ENCODE measurements at regions not wholly inside any gene's neighbourhood (a gene's known extent, or its start where the extent isn't known, plus 50 kb on each side); places are given as distances from the start of the nearest gene placed in this dataset.
"Not testable (repeated sequence)": the region's sequence is repeated elsewhere in the genome, so short reads cannot be mapped to it uniquely, and the experiment has no call there.

GRCh38 chr10:63675171-63675570 lies 154.0 kb downstream of the REEP3 start:
- DNase-seq (ENCODE audit: low spot score), result peak; percentile 12

DNA sequence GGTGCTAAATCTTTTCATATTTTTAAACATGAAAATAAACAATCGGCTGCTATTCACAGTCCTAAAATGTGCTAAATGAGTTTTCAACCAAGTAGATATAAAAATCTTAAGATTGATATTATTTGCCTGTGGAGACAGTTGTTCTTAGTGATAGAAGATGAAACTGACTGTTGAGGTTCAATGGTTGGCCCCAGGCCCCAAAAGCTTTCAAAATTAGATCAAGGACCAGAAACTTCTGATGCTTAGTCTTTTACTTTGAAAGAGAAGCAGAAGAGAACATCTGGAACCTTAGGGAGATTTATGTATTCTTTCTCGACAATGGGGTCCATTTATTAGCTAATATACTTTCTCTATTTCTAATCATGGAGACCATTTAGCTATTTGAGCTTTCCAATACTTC lies 155.8 kb downstream of the REEP3 start:
- DNase-seq (ENCODE audit: low spot score), result no peak

DNA sequence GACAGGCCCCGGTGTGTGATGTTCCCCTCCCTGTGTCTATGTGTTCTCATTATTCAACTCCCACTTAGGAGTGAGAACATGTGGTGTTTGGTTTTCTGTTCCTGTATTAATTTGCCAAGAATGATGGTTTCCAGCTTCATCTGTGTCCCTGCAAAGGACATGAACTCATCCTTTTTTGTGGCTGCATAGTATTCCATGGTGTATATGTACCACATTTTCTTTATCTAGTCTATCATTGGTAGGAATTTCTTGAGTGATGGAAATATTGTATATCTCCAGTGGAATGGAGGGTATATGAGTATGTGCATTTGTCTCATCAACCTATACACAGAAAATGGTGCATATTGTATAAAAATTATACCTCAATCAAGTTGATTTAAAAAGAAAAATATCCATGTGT lies 159.3 kb downstream of the REEP3 start:
- not testable (repeated sequence) for DNase-seq (ENCODE audit: low spot score)

DNA sequence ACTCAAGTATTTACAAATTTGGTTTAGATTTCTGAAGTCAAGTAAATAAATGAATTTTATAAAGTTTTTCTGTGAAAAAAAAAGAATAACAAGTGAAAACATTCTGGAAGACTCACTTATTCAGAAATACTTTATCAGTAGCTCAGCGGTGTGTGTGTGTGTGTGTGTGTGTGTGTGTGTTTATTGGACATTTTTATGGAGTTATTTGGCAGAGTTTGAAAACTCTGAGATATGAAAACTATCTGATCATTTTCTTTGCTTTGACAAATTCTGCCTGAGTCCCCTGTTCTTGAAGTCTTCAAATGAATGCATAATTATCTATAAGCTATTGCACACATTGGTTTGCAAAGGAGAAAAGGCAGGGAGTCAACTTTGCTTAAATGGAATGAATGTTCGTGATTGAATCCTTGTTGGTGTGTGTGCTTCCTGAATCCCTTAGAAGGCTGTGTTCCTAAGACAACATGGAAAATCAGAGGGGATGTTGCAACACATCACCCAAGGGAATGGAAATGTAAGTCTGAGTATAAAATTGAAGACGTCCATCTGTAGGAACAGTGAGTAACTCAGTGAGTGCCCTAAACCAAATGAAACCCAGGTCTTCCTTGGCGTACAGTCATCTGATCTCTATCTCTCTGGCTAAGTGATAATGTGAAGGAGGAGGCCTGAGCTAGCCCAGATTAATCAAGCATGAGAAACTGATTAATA lies 160.9 kb downstream of the REEP3 start:
- DNase-seq (ENCODE audit: low spot score), result peak; percentile 85

DNA sequence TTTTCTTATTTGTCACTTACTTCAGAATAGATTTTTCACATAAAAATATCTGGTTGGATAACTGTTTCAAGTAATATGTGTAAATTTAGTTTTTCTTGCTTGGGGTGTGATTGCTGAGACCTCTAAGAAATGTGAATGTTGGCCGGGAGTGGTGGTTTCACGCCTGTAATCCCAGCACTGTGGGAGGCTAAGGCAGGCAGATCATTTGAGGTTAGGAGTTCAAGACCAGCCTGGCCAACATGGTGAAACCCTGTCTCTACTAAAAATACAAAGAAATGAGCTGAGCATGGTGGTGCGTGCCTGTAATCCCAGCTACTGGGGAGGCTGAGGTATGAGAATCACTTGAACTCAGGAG lies 161.5 kb downstream of the REEP3 start:
- DNase-seq (ENCODE audit: low spot score), result not testable (repeated sequence)

GRCh38 chr10:63683223-63683622 lies 162.0 kb downstream of the REEP3 start:
- DNase-seq (ENCODE audit: low spot score), result no peak

- DNase-seq (ENCODE audit: low spot score), result no peak
Observed at GRCh38 chr10:63683686-63684085, 162.5 kb downstream of the REEP3 start.

GRCh38 chr10:63684257-63684936 lies 163.2 kb downstream of the REEP3 start:
- DNase-seq (ENCODE audit: low spot score), result no peak

GRCh38 chr10:63689768-63690167 lies 168.6 kb downstream of the REEP3 start:
- DNase-seq (ENCODE audit: low spot score), result no peak

DNA sequence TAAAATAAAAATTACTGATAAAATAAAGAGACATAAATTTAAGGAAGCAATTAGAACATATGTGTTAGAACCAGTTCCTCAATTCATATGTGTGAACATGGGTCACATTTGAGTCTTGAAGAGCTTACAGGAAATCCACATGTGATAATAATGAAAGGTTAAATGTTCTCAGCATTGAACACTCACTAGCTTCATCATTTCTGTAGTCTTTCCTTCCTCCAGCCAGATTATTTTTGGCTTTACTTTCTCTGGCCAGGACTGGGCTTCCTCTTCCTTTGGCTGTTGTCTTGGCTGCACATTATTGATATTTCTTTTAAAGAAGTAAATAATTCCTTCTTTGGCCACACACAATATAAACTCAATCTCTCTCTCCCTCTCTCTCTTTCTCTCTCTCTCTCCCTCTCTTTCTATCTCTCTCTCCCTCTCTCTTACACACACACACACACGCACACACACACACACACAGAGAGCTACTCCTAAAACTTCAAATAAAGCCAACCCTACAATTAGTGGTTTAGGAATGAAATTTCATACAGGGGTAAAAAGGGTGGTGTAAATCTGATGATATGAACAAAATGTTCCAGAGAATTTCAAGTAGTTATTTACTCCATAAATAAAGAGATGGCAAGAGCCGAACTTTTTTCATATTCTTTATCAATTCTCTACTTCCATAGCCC lies 171.2 kb downstream of the REEP3 start:
- DNase-seq (ENCODE audit: low spot score), result no peak

DNA sequence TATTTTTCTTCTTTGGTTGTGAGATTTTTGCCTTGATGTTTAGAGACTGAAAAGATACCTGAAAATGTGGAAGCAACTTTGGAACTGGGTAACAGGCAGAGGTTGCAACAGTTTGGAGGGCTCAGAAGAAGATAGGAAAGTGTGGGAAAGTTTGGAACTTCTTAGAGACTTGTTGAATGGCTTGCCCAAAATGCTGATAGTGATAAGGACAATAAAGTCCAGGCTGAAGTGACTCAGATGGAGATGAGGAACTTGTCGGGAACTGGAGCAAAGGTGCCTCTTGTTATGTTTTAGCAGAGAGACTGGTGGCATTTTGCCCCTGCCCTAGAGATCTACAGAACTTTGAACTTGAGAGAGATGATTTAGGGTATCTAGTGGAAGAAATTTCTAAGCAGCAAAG lies 171.8 kb downstream of the REEP3 start:
- not testable (repeated sequence) for DNase-seq (ENCODE audit: low spot score)

DNA sequence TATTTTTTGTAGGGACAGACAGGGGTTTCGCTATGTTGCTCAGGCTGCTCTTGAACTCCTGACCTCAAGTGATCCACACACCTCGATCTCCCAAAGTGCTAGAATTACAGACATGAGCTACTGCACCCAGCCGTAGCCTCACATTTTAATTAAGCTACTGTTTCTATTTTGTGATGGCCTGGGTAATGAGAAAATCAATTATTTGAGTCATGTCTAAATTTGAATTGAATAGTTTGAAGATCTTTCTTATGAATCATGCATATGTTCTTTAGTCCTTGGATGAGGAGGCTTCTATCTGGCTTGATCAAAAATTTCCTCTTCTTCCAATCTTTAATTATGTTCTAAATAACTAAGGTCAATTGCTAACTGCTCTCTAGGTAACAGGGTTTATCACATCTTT lies 175.0 kb downstream of the REEP3 start:
- DNase-seq (ENCODE audit: low spot score), result no peak

DNA sequence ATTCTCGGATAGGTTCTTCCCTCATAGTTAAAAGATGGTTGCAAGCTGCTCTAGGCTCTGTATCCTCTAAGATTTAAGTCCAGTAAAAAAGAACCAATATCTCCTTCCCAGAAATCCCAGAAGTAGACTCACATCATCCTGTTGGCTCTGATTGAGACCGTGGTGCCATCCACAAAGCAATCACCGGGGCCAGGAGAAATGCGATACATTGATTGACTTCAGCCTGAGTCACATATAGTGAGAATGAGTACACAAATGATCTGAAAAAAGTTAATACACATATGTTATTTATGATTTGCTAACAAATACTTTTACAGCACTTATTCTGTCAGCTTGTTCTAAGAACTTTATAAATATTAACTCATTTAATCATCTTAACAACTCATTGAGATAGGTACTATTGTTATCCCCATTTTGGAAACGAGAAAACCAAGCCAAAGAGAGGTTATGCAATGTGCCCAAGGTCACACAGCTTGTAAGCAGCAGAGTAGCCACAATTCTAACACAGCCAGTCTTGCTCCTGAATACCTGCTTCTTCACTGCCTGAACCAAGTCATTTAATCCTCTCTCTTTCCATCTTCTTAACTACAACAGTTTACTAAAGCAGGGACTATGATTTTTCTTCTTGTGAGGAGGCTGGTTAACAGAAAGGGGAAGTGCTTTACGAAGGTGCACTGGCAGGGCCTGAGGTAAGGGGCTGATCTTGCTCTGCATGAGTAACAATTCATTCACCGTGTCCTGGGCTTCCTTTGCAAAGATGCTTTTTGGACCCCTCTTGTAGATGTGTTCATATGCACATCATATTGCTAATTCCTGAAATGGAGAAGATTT lies 177.0 kb downstream of the REEP3 start:
- no peak for DNase-seq (ENCODE audit: low spot score)

GRCh38 chr10:63698787-63699150 lies 177.6 kb downstream of the REEP3 start:
- peak; percentile 22 for DNase-seq (ENCODE audit: low spot score)

GRCh38 chr10:63699785-63700613 lies 178.8 kb downstream of the REEP3 start:
- peak; percentile 91 for DNase-seq (ENCODE audit: low spot score)

- DNase-seq (ENCODE audit: low spot score), result no peak
Observed at GRCh38 chr10:63700631-63701156, 179.5 kb downstream of the REEP3 start.

DNA sequence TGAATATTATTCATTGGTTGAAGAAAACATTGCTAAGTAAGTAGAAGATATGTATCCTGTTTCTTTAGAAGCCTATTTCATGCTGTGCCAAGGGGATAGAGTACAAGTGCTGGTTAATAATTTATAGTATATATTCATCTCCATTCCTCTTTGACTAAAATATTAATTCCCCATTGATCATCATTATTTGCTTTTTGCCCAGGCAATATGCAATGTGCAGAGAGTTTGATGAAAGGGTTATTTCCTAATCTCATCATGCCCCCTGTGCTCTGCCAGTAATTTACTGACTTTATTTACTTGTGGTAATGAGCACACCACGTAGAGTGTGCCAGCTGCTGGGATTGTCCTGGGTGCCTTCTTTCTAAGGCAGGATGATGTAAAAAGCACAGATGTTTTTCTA lies 180.9 kb downstream of the REEP3 start:
- no peak for DNase-seq (ENCODE audit: low spot score)

- no peak for DNase-seq (ENCODE audit: low spot score)
Observed at GRCh38 chr10:63703113-63703670, 182.0 kb downstream of the REEP3 start.

- no peak for DNase-seq (ENCODE audit: low spot score)
Observed at GRCh38 chr10:63703740-63704345, 182.6 kb downstream of the REEP3 start.

DNA sequence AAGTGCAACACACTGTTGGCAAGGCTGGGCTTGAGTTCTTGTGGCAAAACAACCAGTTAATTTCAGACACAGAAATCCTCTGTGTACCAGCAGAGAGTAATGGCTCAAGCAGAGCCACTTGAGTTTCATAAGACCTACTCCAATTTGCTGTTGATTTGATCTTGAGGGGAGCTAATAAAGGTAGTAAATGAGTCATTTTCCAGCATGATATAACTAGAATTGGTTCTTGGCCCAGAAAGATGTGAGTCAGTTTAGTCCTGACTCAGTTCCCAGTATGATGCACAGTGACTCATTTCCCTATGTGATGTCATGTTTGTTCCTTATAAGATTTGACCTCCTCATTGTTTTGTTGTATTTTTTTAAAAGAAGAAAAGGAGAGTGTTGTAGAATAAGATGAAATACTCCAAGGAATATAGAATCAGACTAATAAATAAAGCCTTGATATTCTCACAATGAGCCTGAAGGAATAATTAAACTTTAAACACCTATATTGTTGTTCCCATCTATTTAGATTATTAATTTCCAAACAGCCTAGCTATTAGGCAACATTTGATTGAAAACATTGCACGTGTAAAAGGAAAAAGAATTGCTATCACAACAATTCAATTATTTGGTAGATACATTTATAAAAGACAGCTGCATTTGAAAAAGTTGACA lies 186.2 kb downstream of the REEP3 start:
- peak; percentile 89 for DNase-seq (ENCODE audit: low spot score)

Measured in AG08395 (cell line).